ENCODE measurements at regions not wholly inside any gene's neighbourhood (a gene's known extent, or its start where the extent isn't known, plus 50 kb on each side); places are given as distances from the start of the nearest gene placed in this dataset.

DNA sequence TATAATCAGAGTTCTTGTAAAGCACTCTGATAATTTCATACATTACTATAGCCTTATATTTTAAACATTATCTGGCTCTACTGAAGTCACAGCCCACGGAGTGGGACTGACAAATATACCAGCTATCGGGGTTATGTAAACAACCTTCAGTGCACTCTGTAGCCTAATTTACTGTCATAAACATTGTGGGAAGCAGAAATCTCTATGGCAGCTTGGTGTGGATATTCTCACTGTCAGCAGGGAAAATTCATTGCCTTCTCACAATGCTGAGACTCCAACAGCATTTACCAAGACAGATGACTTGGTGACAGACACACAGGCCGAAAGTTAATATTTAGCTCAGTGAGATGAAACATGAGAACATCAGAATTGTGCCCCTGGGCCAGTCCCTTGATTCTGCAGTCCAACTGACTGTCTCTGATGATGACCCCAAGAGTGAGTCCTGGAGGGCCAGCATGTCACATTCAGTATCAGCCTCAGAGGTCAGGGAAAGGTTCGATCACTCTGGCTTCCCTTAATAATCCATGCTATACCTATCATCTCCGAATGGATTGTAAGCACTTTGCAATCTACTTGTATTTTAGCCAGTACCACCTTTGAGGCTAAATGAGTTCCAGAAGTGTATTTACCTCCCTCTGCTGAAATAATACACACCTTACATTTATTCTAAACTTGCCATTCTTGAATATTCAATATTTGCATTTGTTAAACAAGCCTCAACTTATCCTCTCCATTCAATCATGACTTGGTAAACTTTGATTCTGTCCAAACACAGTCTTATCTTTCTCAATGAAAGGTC, 146.2 kb upstream of the OSR1 start:
- TF ChIP-seq, protein P1, sequence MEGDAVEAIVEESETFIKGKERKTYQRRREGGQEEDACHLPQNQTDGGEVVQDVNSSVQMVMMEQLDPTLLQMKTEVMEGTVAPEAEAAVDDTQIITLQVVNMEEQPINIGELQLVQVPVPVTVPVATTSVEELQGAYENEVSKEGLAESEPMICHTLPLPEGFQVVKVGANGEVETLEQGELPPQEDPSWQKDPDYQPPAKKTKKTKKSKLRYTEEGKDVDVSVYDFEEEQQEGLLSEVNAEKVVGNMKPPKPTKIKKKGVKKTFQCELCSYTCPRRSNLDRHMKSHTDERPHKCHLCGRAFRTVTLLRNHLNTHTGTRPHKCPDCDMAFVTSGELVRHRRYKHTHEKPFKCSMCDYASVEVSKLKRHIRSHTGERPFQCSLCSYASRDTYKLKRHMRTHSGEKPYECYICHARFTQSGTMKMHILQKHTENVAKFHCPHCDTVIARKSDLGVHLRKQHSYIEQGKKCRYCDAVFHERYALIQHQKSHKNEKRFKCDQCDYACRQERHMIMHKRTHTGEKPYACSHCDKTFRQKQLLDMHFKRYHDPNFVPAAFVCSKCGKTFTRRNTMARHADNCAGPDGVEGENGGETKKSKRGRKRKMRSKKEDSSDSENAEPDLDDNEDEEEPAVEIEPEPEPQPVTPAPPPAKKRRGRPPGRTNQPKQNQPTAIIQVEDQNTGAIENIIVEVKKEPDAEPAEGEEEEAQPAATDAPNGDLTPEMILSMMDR (IDR thresholded peaks at IDR 0.05; ENCODE audit: low read depth, low read length), result no peak
- no peak overlapping the region for H3K4me3 ChIP-seq (replicated peaks in 1 of 2; ENCODE audit: low read depth in 2 of 2, low read length in 2 of 2)
- DNase-seq (ENCODE audit: low read depth in 2 of 2), result no peak

- DNase-seq (ENCODE audit: low read depth in 2 of 2), result no peak
- no peak overlapping the region for H3K4me3 ChIP-seq (replicated peaks in 1 of 2; ENCODE audit: low read depth in 2 of 2, low read length in 2 of 2)
- TF ChIP-seq, protein P1 (IDR thresholded peaks at IDR 0.05; ENCODE audit: low read depth, low read length), result no peak
These were observed 145.5 kb upstream of the OSR1 start for GRCh38 chr2:19503915-19504314.

DNA sequence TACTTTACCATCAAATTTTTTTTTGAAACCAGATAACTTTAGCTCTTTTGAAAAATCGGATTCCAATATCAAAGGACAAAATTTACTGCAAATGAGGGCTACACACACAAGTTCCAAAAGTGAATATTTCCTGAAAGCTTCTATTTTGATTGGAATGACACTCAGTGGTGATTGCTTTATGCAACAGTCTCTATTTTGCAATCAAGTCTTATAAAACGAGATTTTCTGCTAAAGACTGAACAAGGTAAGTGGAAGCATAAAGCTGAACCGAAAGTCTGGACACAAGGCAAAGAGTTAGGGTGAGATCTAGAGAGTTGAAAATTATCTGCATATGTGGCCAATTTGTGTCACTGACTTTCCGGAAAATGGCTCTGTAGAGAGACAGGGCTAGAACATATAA, 145.0 kb upstream of the OSR1 start:
- DNase-seq (ENCODE audit: low read depth in 2 of 2), result no peak
- TF ChIP-seq, protein P1 (IDR thresholded peaks at IDR 0.05; ENCODE audit: low read depth, low read length), result no peak
- no peak overlapping the region for H3K4me3 ChIP-seq (replicated peaks in 1 of 2; ENCODE audit: low read depth in 2 of 2, low read length in 2 of 2)

GRCh38 chr2:19500126-19500525, 141.7 kb upstream of the OSR1 start:
- no peak overlapping the region for H3K4me3 ChIP-seq (replicated peaks in 1 of 2; ENCODE audit: low read depth in 2 of 2, low read length in 2 of 2)
- no peak for DNase-seq (ENCODE audit: low read depth in 2 of 2)
- TF ChIP-seq, protein P1 (IDR thresholded peaks at IDR 0.05; ENCODE audit: low read depth, low read length), result no peak

- H3K4me3 ChIP-seq (replicated peaks in 1 of 2; ENCODE audit: low read depth in 2 of 2, low read length in 2 of 2), result no peak overlapping the region
- TF ChIP-seq, protein P1 (IDR thresholded peaks at IDR 0.05; ENCODE audit: low read depth, low read length), result no peak
- DNase-seq (ENCODE audit: low read depth in 2 of 2), result no peak
These were observed 138.2 kb upstream of the OSR1 start for GRCh38 chr2:19496646-19497045.

DNA sequence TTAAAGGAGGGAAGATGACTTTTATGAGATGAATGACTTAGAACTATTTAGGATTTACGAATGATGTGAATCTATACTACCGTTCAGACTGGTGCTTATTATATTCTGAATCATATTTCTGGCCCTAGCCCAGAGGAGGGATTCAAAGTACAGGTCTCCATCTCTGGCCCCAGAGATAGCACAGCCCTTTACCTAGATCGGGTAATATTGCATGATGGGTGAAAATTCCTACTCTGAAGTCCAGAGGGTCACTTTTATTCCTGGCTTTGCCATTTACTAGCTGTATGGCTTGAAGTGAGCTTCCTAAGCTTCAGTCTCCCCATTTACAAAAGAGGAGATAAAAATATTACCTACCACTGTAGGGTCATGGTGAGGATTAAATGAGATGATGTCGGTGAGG, 135.8 kb upstream of the OSR1 start:
- DNase-seq (ENCODE audit: low read depth in 2 of 2), result no peak
- TF ChIP-seq, protein P1 (IDR thresholded peaks at IDR 0.05; ENCODE audit: low read depth, low read length), result no peak
- H3K4me3 ChIP-seq (replicated peaks in 1 of 2; ENCODE audit: low read depth in 2 of 2, low read length in 2 of 2), result no peak overlapping the region

GRCh38 chr2:19491796-19492195, 133.4 kb upstream of the OSR1 start:
- no peak for DNase-seq (ENCODE audit: low read depth in 2 of 2)
- no peak overlapping the region for H3K4me3 ChIP-seq (replicated peaks in 1 of 2; ENCODE audit: low read depth in 2 of 2, low read length in 2 of 2)
- TF ChIP-seq, protein P1 (IDR thresholded peaks at IDR 0.05; ENCODE audit: low read depth, low read length), result no peak
